WI38 (cell line): ENCODE measurements at regions not wholly inside any gene's neighbourhood (a gene's known extent, or its start where the extent isn't known, plus 50 kb on each side); places are given as distances from the start of the nearest gene placed in this dataset.

Source experiments
- H3K4me3 ChIP-seq: 2 replicates; pipeline ENCODE4 v1.5.1; 2011; ENCODE audit warnings: low read depth, mild to moderate bottlenecking, control low read depth, low read length
- TF ChIP-seq, protein P1 (sequence below): IDR thresholded peaks from 2 replicates; pipeline ENCODE4 v1.5.1; 2012; ENCODE audit warnings: low read depth, mild to moderate bottlenecking, control low read depth, low read length

DNA sequence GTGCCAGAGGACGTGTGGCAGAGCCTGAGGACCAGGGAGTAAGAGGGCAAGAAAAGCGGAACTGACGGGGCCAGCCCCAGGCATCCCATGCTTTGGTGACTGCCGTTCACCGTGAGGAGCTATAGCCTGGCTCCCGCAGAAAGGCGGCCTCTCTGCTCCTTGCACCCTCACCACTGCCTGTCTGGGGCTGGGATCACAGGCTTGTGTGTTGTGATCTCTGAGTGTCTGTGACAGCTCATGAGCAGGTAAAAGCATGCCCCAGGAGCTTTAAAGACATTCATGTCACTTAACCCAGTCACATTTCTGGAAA lies 266.8 kb upstream of the RAB6C start:
- H3K4me3 ChIP-seq: no peak overlapping the region
- TF ChIP-seq, protein P1, sequence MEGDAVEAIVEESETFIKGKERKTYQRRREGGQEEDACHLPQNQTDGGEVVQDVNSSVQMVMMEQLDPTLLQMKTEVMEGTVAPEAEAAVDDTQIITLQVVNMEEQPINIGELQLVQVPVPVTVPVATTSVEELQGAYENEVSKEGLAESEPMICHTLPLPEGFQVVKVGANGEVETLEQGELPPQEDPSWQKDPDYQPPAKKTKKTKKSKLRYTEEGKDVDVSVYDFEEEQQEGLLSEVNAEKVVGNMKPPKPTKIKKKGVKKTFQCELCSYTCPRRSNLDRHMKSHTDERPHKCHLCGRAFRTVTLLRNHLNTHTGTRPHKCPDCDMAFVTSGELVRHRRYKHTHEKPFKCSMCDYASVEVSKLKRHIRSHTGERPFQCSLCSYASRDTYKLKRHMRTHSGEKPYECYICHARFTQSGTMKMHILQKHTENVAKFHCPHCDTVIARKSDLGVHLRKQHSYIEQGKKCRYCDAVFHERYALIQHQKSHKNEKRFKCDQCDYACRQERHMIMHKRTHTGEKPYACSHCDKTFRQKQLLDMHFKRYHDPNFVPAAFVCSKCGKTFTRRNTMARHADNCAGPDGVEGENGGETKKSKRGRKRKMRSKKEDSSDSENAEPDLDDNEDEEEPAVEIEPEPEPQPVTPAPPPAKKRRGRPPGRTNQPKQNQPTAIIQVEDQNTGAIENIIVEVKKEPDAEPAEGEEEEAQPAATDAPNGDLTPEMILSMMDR: no peak

DNA sequence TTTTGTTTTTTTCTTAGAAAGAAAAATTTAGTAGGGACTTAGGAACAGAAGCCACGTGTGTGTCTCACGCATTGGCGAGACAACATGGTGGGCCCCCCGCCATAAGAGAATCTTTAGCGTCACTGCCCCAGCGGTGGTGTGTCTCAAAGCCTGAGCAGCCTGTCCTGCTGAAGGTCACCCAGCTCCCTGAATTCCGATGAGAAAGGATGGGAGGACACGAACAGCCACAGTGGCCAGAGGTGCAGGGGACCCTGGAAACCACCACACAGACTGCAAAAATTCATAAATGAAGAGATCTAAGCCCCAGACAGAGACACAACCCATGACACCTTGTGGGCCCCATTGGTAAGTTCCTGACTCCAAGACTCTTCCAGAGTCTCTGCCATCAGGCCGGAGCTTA lies 266.1 kb upstream of the RAB6C start:
- TF ChIP-seq, protein P1: no peak
- H3K4me3 ChIP-seq: no peak overlapping the region

DNA sequence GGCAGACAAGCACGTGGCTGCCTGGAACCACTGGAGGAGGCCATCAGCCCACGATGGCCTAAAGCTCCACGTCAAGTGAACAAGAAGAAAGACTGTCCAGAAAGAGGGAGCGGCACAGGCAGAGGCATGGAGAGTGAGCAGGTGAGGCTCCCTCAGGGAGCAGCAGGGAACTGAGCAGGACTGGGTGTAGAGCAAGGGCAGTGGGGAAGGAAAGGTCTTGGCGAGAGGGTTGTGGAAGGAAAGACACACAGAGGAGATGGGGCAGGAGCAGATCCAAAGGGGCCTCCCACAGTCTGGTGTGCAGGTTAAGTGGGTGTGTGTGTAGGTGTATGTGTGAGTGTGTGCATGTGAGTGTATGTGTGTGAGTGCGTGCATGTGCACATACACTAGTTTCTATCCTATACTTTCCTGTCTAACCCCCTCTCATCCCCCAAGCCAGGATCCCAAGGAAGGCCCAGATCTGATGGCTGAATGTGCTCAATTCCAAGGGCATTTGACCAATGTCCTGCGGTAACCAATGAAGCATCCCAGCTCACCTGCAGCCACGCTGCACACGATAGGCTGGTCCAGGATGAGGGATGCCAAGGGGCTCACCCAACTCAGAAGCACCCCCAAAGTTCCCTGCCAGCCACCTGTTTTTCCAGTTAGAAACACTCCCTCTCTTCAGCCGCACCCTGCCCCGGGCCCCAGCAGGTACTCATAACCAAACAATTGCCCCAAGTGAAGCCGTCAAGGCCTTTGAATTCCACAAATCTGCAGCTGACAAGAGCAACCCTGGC lies 262.5 kb upstream of the RAB6C start:
- no peak overlapping the region for H3K4me3 ChIP-seq
- TF ChIP-seq, protein P1: no peak

DNA sequence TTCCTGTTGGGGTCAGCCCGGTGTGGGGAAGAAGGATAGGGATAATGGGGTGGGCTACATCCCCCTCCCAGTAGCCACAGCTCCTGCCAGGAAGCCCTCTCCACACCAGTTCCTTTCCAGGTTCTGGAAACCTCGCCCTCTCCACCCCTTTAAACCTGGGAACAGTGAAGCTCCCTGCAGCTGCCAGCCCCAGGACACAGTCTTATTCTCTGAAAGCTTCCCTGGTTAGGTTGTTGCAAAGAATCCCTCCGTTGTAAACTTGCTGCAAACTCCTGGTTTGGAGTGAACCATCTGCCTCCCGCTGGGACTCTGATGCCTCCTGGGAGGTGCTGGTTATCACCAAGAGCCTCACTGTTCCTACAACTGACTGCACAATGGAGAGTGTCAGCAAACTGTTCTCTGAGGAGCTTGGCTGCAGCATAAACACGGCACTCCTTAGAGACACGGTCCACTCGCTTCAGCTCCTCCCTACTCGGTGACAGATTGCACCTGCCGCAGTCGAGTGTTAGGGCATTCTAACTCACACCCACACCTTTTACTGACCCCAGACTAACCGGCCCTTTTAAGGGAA lies 261.8 kb upstream of the RAB6C start:
- TF ChIP-seq, protein P1: no peak
- no peak overlapping the region for H3K4me3 ChIP-seq

DNA sequence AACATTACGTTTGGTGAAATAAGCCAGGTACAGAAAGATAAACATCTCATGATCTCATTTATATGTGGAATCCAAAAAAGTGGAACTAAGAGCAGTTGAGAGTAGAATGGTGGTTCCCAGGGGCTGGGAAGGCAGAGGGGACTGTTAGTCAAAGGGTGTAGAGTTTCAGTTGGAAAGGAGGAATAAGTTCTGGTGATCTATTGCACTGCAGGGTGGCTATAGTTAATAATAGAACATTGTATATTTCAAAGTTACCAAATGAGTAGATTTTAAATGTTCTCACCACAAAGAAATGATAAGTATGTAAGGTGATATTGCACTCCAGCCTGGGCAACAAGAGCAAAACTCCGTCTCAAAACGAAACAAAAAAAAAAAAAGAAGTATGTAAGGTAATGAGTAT lies 260.1 kb upstream of the RAB6C start:
- no peak overlapping the region for H3K4me3 ChIP-seq
- TF ChIP-seq, protein P1: no peak

DNA sequence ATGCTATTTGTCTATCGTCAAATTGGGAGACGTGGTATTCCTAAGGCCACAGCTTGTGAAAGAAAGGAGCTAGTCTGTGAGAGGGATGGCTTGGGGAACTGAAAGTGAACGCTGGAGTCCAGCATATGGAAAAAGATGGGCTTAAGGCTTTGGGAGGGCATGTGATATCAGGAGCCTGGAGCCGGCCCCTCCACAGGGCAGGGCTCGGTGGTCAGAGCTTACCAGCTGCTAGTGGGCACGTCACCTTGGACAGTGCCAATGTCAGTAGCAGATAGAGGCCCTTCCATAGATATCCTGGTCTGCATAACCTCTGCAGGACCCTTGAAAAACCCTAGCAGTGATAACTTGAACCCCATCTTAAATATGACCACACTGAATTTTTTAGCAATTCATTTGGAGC lies 259.1 kb upstream of the RAB6C start:
- TF ChIP-seq, protein P1: no peak
- H3K4me3 ChIP-seq: no peak overlapping the region

DNA sequence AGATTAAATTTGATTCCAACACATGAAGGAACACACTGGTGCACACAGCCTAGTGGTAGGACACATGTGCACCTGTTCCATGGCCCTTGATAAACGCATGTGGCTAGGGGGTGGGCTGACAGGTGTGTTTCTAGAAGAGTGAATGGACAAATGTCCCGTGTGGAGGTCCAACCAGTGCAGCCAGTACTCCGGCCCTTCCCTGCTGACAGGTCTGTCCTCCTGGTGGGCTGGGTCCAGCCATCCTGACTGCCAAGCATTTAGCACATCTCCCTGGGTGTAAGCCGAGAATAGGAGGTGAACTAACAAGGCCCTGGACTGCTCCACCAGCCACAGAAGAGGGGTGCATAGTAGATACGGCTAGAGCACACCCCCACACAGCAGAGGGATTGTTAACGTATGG lies 258.7 kb upstream of the RAB6C start:
- H3K4me3 ChIP-seq: no peak overlapping the region
- TF ChIP-seq, protein P1: no peak
